IMR-90 (cell line): ENCODE measurements at regions not wholly inside any gene's neighbourhood (a gene's known extent, or its start where the extent isn't known, plus 50 kb on each side); places are given as distances from the start of the nearest gene placed in this dataset.

Source experiments
- BHLHE40 ChIP-seq: fragments of 150-350 bp; IDR thresholded peaks from 2 replicates; pipeline ENCODE4 v1.6.1; 2016; ENCODE audit warnings: mild to moderate bottlenecking, low read depth, low read length
- CEBPB ChIP-seq: IDR thresholded peaks from 2 replicates; pipeline ENCODE4 v1.6.1; 2012; ENCODE audit warnings: low read depth, low read length, improper control_type of control experiment
- CHD1 ChIP-seq: IDR thresholded peaks from 2 replicates; pipeline ENCODE4 v1.6.1; 2012; ENCODE audit warnings: low read depth, low read length, improper control_type of control experiment
- FOS ChIP-seq: fragments of 150-350 bp; IDR thresholded peaks from 2 replicates; pipeline ENCODE4 v1.6.1; 2016; ENCODE audit warnings: low read depth, low read length
- MAZ ChIP-seq: IDR thresholded peaks from 2 replicates; pipeline ENCODE4 v1.6.1; 2012; ENCODE audit warnings: low read depth, mild to moderate bottlenecking, low read length, improper control_type of control experiment, moderate library complexity, borderline replicate concordance
- MXI1 ChIP-seq: IDR thresholded peaks from 2 replicates; pipeline ENCODE4 v1.6.1; 2012; ENCODE audit warnings: low read depth, mild to moderate bottlenecking, low read length, moderate library complexity, borderline replicate concordance
- POLR2A ChIP-seq: IDR thresholded peaks from 2 replicates; pipeline ENCODE4 v1.6.1; 2012; ENCODE audit warnings: mild to moderate bottlenecking, low read depth, low read length
- RCOR1 ChIP-seq: IDR thresholded peaks from 2 replicates; pipeline ENCODE4 v1.6.1; 2012; ENCODE audit warnings: mild to moderate bottlenecking, low read length, improper control_type of control experiment; ENCODE audit not compliant: insufficient replicate concordance
- RFX5 ChIP-seq: IDR thresholded peaks from 2 replicates; pipeline ENCODE4 v1.8.0; 2012; ENCODE audit warnings: low read depth, mild to moderate bottlenecking, low read length, moderate library complexity
- SMC3 ChIP-seq: fragments of 150-350 bp; IDR thresholded peaks from 2 replicates; pipeline ENCODE4 v1.6.1; 2016; ENCODE audit warnings: low read depth, mild to moderate bottlenecking, antibody characterized with exemption, low read length, moderate library complexity
- USF2 ChIP-seq: fragments of 150-350 bp; IDR thresholded peaks from 2 replicates; pipeline ENCODE4 v1.6.1; 2017; ENCODE audit warnings: mild to moderate bottlenecking, antibody characterized with exemption, low read length, low read depth
- TF ChIP-seq, protein P1 (sequence below): conservative IDR thresholded peaks from 2 replicates; pipeline ENCODE4 v1.5.1; 2012; ENCODE audit warnings: mild to moderate bottlenecking, low read depth, low read length, improper control_type of control experiment

- TF ChIP-seq, protein P1, sequence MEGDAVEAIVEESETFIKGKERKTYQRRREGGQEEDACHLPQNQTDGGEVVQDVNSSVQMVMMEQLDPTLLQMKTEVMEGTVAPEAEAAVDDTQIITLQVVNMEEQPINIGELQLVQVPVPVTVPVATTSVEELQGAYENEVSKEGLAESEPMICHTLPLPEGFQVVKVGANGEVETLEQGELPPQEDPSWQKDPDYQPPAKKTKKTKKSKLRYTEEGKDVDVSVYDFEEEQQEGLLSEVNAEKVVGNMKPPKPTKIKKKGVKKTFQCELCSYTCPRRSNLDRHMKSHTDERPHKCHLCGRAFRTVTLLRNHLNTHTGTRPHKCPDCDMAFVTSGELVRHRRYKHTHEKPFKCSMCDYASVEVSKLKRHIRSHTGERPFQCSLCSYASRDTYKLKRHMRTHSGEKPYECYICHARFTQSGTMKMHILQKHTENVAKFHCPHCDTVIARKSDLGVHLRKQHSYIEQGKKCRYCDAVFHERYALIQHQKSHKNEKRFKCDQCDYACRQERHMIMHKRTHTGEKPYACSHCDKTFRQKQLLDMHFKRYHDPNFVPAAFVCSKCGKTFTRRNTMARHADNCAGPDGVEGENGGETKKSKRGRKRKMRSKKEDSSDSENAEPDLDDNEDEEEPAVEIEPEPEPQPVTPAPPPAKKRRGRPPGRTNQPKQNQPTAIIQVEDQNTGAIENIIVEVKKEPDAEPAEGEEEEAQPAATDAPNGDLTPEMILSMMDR: no peak
- TF ChIP-seq RCOR1 (no peak), FOS (no peak), MAZ (no peak), MXI1 (no peak), CEBPB (no peak), POLR2A (no peak), SMC3 (no peak), USF2 (no peak), BHLHE40 (no peak), CHD1 (no peak), RFX5 (no peak)
Measured at GRCh38 chr6:117200067-117200466, 65.3 kb upstream of the VGLL2 start.
